ENCODE measurements at regions not wholly inside any gene's neighbourhood (a gene's known extent, or its start where the extent isn't known, plus 50 kb on each side); places are given as distances from the start of the nearest gene placed in this dataset.
"Not testable (repeated sequence)": the region's sequence is repeated elsewhere in the genome, so short reads cannot be mapped to it uniquely, and the experiment has no call there.

DNA sequence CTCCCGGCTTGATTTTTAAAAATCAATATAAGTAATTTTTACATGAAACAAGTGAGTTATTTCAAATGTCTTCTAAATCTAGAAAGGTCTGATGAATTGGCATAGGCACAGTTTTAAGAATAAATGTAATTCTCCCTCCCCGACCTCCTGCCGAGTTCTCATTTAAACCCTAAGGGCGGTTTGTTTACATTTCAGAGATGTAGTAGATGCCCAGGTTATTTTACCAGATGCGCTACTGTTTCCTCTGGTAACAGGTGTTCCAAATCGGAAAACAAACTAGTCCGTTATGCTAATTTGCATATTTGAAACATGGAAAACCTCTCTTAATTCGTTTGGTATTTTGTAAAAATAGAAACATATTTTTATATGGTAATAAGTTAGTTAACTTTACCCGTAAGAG lies 53.8 kb upstream of the CFAP126 start:
- TF ChIP-seq, protein P1, sequence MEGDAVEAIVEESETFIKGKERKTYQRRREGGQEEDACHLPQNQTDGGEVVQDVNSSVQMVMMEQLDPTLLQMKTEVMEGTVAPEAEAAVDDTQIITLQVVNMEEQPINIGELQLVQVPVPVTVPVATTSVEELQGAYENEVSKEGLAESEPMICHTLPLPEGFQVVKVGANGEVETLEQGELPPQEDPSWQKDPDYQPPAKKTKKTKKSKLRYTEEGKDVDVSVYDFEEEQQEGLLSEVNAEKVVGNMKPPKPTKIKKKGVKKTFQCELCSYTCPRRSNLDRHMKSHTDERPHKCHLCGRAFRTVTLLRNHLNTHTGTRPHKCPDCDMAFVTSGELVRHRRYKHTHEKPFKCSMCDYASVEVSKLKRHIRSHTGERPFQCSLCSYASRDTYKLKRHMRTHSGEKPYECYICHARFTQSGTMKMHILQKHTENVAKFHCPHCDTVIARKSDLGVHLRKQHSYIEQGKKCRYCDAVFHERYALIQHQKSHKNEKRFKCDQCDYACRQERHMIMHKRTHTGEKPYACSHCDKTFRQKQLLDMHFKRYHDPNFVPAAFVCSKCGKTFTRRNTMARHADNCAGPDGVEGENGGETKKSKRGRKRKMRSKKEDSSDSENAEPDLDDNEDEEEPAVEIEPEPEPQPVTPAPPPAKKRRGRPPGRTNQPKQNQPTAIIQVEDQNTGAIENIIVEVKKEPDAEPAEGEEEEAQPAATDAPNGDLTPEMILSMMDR (IDR thresholded peaks at IDR 0.05), result no peak
- Histone ChIP-seq H3K27me3 (ENCODE audit: control insufficient read depth, insufficient read depth, low read length) (no peaks in the 10 kb centered on the region), H3K27ac (no peak overlapping the region), H3K36me3 (ENCODE audit: control insufficient read depth, insufficient read depth, low read length) (no peaks in the 10 kb centered on the region), H3K4me2 (ENCODE audit: low read length) (no peak overlapping the region), H3K4me3 (ENCODE audit: low read depth, low read length) (no peak overlapping the region), H3K79me2 (no peaks in the 10 kb centered on the region), H3K4me1 (no peaks in the 10 kb centered on the region), H3K9ac (no peak overlapping the region), H2AFZ (no peak overlapping the region), H3K9me3 (ENCODE audit: control insufficient read depth, low read length) (no peaks in the 10 kb centered on the region)

GRCh38 chr1:161420763-161421455 lies 53.2 kb upstream of the CFAP126 start:
- no peaks in the 10 kb centered on the region for H3K36me3 ChIP-seq (ENCODE audit: control insufficient read depth, insufficient read depth, low read length)
- H3K79me2 ChIP-seq, result no peaks in the 10 kb centered on the region
- TF ChIP-seq, protein P1 (IDR thresholded peaks at IDR 0.05), result no peak
- no peak overlapping the region for H3K4me3 ChIP-seq (ENCODE audit: low read depth, low read length)
- no peak overlapping the region for H2AFZ ChIP-seq
- H3K27ac ChIP-seq, result no peak overlapping the region
- H3K27me3 ChIP-seq (ENCODE audit: control insufficient read depth, insufficient read depth, low read length), result no peaks in the 10 kb centered on the region
- H3K9me3 ChIP-seq (ENCODE audit: control insufficient read depth, low read length), result no peaks in the 10 kb centered on the region
- H3K4me2 ChIP-seq (ENCODE audit: low read length), result no peak overlapping the region
- H3K9ac ChIP-seq, result no peak overlapping the region
- H3K4me1 ChIP-seq, result no peaks in the 10 kb centered on the region

DNA sequence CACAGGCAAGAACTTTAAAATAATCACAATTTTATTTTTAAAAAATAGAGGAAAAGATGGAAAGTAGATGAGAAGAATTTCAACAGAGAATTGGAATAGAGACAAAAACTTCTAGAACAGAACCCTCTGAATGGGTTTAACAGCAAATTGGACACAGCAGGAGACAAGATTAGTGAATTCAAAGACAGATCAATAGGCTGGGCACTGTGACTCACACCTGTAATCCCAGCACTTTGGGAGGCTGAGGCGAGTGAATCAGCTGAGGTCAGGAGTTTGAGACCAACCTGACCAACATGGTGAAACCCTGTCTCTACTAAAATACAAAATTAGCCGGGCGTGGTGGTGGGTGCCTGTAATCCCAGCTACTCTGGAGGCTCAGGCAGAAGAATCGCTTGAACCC lies 49.9 kb upstream of the CFAP126 start:
- not testable (repeated sequence) for H3K27me3 ChIP-seq (ENCODE audit: control insufficient read depth, insufficient read depth, low read length); H3K4me3 ChIP-seq (ENCODE audit: low read depth, low read length); H3K79me2 ChIP-seq; H3K9me3 ChIP-seq (ENCODE audit: control insufficient read depth, low read length); H3K4me2 ChIP-seq (ENCODE audit: low read length); H2AFZ ChIP-seq; H3K4me1 ChIP-seq; H3K9ac ChIP-seq; H3K27ac ChIP-seq; H3K36me3 ChIP-seq (ENCODE audit: control insufficient read depth, insufficient read depth, low read length)
